ENCODE measurements at regions not wholly inside any gene's neighbourhood (a gene's known extent, or its start where the extent isn't known, plus 50 kb on each side); places are given as distances from the start of the nearest gene placed in this dataset.

GRCh38 chr6:11414176-11414963, 123.2 kb upstream of the TMEM170B start:
- Histone ChIP-seq H3K4me3 (no peak overlapping the region), H3K27ac (no peak overlapping the region)
- TF ChIP-seq CTCF (IDR thresholded peaks at IDR 0.05): no peak
- DNase-seq (ENCODE audit: low spot score): no peak

- TF ChIP-seq CTCF (IDR thresholded peaks at IDR 0.05): no peak
- no peak overlapping the region for H3K27ac ChIP-seq
- no peak for DNase-seq (ENCODE audit: low spot score)
- no peak overlapping the region for H3K4me3 ChIP-seq
These were observed 123.8 kb upstream of the TMEM170B start for GRCh38 chr6:11413728-11414127.

- H3K4me3 ChIP-seq: no peak overlapping the region
- no peak for DNase-seq (ENCODE audit: low spot score)
- TF ChIP-seq CTCF (IDR thresholded peaks at IDR 0.05): no peak
- H3K27ac ChIP-seq: peak overlapping the region; percentile 84 to 89
These were observed 124.3 kb upstream of the TMEM170B start for GRCh38 chr6:11413117-11413687.

- DNase-seq (ENCODE audit: low spot score): no peak
- Histone ChIP-seq H3K27ac (peak overlapping the region; percentile 84 to 89), H3K4me3 (no peak overlapping the region)
- no peak for TF ChIP-seq CTCF (IDR thresholded peaks at IDR 0.05)
These were observed 124.9 kb upstream of the TMEM170B start for GRCh38 chr6:11412616-11413015.

GRCh38 chr6:11412011-11412424, 125.5 kb upstream of the TMEM170B start:
- Histone ChIP-seq H3K4me3 (no peak overlapping the region), H3K27ac (peak overlapping the region; percentile 84 to 89)
- no peak for TF ChIP-seq CTCF (IDR thresholded peaks at IDR 0.05)
- DNase-seq (ENCODE audit: low spot score): no peak

- H3K27ac ChIP-seq: peak overlapping the region; percentile 84 to 89
- no peak for DNase-seq (ENCODE audit: low spot score)
- H3K4me3 ChIP-seq: no peak overlapping the region
- TF ChIP-seq CTCF (IDR thresholded peaks at IDR 0.05): no peak
These were observed 126.0 kb upstream of the TMEM170B start for GRCh38 chr6:11411593-11411992.

Data from coronary artery (tissue), 2 donors.